A673 (cell line): ENCODE measurements at regions not wholly inside any gene's neighbourhood (a gene's known extent, or its start where the extent isn't known, plus 50 kb on each side); places are given as distances from the start of the nearest gene placed in this dataset.

ENCODE experiments used
- BruUV-seq: library from RNA; stranded (reverse); fragments of 400-500 nt; replicated peaks from 2 replicates; lab custom pipeline; 2021; lab: Mats Ljungman, UMichigan
- CTCF ChIA-PET: fragments of 300-600 bp; sonication (Branson Sonifier 250); formaldehyde crosslinking; loops from one replicate; lab custom pipeline; 2022; ENCODE audit warnings: antibody characterized with exemption; lab: Charles Lee
- POLR2A ChIA-PET: fragments of 300-600 bp; sonication (Branson Sonifier 250); formaldehyde crosslinking; loops from one replicate; lab custom pipeline; 2022; ENCODE audit warnings: antibody characterized with exemption; ENCODE audit not compliant: low non-redundant PET; lab: Charles Lee
- DNase-seq: peaks from one replicate; pipeline ENCODE4 v3.0.0-alpha.2; 2015; ENCODE audit warnings: low spot score
- H3K27ac ChIP-seq: fragments of 200-600 bp; sonication (generic); 2 replicates; pipeline ENCODE4 v1.5.1; 2016; ENCODE audit warnings: mixed run types, low read depth, mild to moderate bottlenecking, mixed read lengths, antibody characterized with exemption, low read length; ENCODE audit not compliant: poor library complexity, severe bottlenecking
- H3K27me3 ChIP-seq: fragments of 200-600 bp; sonication (generic); replicated peaks from 2 replicates; pipeline ENCODE4 v1.6.1; 2017; ENCODE audit warnings: mixed run types, low read depth, mild to moderate bottlenecking, mixed read lengths, antibody characterized with exemption, low read length; ENCODE audit not compliant: insufficient read depth, poor library complexity
- H3K36me3 ChIP-seq: fragments of 200-600 bp; sonication (generic); 2 replicates; pipeline ENCODE4 v1.6.1; 2016; ENCODE audit warnings: mixed run types, mild to moderate bottlenecking, mixed read lengths, antibody characterized with exemption, low read length; ENCODE audit not compliant: insufficient read depth, poor library complexity, severe bottlenecking
- H3K4me1 ChIP-seq: fragments of 200-600 bp; sonication (generic); 2 replicates; pipeline ENCODE4 v1.6.1; 2017; ENCODE audit warnings: mixed run types, mild to moderate bottlenecking, mixed read lengths, antibody characterized with exemption, low read length; ENCODE audit not compliant: insufficient read depth, poor library complexity, severe bottlenecking
- H3K4me3 ChIP-seq: fragments of 200-600 bp; sonication (generic); 2 replicates; pipeline ENCODE4 v1.5.1; 2016; ENCODE audit warnings: low read depth, mixed run types, mild to moderate bottlenecking, mixed read lengths, low read length; ENCODE audit not compliant: poor library complexity, severe bottlenecking
- H3K9me3 ChIP-seq: fragments of 200-600 bp; sonication (generic); 2 replicates; pipeline ENCODE4 v1.6.1; 2016; ENCODE audit warnings: mixed run types, low read depth, mild to moderate bottlenecking, mixed read lengths, antibody characterized with exemption, low read length; ENCODE audit not compliant: poor library complexity, severe bottlenecking
- EZH2 ChIP-seq: fragments of 200-600 bp; sonication (generic); IDR thresholded peaks from 2 replicates; pipeline ENCODE4 v1.6.1; 2017; ENCODE audit warnings: borderline replicate concordance, low read depth, mild to moderate bottlenecking, mixed read lengths, antibody characterized with exemption, low read length; ENCODE audit not compliant: poor library complexity, severe bottlenecking
- intact Hi-C: fragments of 100-400 bp; cut with micrococcal nuclease; formaldehyde crosslinking; loops from one replicate; pipeline ENCODE4 v1.10.0; 2022; ENCODE audit not compliant: unreplicated experiment
- TF ChIP-seq, protein P1 (sequence below): fragments of 300-800, 200-600 bp; sonication (generic); conservative IDR thresholded peaks from 2 replicates; pipeline ENCODE4 v1.5.1; 2017; ENCODE audit warnings: low read depth, mild to moderate bottlenecking, antibody characterized with exemption, low read length, moderate library complexity, mixed read lengths

DNA sequence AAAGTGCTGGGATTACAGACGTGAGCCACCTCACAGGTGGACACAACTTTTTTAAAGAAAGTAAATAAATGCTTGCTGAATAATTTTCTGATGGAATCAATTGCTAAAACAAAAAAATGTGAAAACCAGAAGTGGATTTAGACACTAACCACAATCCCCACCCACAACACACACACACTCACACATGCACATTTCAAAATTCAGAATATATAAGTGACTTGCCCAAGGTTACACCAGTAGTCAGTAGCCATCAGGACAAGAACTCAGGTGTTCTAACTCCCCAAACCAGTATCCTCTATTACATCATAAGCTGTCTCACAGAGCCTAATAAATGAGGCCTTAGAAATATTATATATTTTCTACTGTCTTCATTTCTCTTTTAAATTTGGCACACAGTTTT is 1923.6 kb upstream of the PIK3C3 start:
- no peak for TF ChIP-seq EZH2
- TF ChIP-seq, protein P1, sequence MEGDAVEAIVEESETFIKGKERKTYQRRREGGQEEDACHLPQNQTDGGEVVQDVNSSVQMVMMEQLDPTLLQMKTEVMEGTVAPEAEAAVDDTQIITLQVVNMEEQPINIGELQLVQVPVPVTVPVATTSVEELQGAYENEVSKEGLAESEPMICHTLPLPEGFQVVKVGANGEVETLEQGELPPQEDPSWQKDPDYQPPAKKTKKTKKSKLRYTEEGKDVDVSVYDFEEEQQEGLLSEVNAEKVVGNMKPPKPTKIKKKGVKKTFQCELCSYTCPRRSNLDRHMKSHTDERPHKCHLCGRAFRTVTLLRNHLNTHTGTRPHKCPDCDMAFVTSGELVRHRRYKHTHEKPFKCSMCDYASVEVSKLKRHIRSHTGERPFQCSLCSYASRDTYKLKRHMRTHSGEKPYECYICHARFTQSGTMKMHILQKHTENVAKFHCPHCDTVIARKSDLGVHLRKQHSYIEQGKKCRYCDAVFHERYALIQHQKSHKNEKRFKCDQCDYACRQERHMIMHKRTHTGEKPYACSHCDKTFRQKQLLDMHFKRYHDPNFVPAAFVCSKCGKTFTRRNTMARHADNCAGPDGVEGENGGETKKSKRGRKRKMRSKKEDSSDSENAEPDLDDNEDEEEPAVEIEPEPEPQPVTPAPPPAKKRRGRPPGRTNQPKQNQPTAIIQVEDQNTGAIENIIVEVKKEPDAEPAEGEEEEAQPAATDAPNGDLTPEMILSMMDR = no peak
- POLR2A ChIA-PET = no interaction called here
- H3K4me1 ChIP-seq = peaks cover 3% of the 10 kb centered on the region
- BruUV-seq = no TSS peak
- peaks cover 8% of the 10 kb centered on the region for H3K27me3 ChIP-seq
- DNase-seq = no peak
- no peak overlapping the region for H3K27ac ChIP-seq
- H3K9me3 ChIP-seq = no peaks in the 10 kb centered on the region
- intact Hi-C loops = no loop called here
- H3K36me3 ChIP-seq = no peaks in the 10 kb centered on the region
- H3K4me3 ChIP-seq = no peak overlapping the region
- CTCF ChIA-PET = no interaction called here

GRCh38 chr18:40019797-40020392 is 1935.1 kb upstream of the PIK3C3 start:
- ChIA-PET CTCF (no interaction called here), POLR2A (no interaction called here)
- BruUV-seq = no TSS peak
- H3K4me1 ChIP-seq = no peaks in the 10 kb centered on the region
- H3K4me3 ChIP-seq = no peak overlapping the region
- H3K27ac ChIP-seq = no peak overlapping the region
- intact Hi-C loops = no loop called here
- no peaks in the 10 kb centered on the region for H3K36me3 ChIP-seq
- DNase-seq = no peak
- H3K27me3 ChIP-seq = peaks cover 34% of the 10 kb centered on the region
- TF ChIP-seq, protein P1 = no peak
- no peak for TF ChIP-seq EZH2
- H3K9me3 ChIP-seq = no peaks in the 10 kb centered on the region

DNA sequence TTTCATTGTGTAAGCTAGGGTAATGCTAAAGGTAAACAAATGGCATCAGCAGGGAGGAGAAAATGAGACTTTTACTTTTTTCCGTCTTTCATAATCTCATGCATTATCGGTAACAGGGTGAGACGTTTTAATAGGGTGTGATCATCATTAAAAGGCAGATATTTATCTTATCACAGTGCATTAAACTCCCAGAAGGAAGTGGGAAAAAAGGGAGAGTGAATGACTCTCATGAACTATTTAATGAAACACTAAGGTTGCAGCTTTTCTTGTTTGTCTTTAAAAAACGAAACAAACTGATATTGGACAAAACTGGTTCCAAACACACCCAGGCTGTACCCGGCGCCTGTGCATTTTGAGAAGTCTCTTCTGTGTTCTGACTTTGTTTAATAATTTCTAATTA is 1936.8 kb upstream of the PIK3C3 start:
- POLR2A ChIA-PET = no interaction called here
- no peaks in the 10 kb centered on the region for H3K9me3 ChIP-seq
- intact Hi-C loops = no loop called here
- H3K27ac ChIP-seq = no peak overlapping the region
- no peak overlapping the region for H3K4me3 ChIP-seq
- no peaks in the 10 kb centered on the region for H3K4me1 ChIP-seq
- no peak for DNase-seq
- BruUV-seq = no TSS peak
- TF ChIP-seq, protein P1 = no peak
- TF ChIP-seq EZH2 = no peak
- no peaks in the 10 kb centered on the region for H3K36me3 ChIP-seq
- peaks cover 50% of the 10 kb centered on the region for H3K27me3 ChIP-seq
- CTCF ChIA-PET = no interaction called here
